ENCODE measurements at regions not wholly inside any gene's neighbourhood (a gene's known extent, or its start where the extent isn't known, plus 50 kb on each side); places are given as distances from the start of the nearest gene placed in this dataset.

DNA sequence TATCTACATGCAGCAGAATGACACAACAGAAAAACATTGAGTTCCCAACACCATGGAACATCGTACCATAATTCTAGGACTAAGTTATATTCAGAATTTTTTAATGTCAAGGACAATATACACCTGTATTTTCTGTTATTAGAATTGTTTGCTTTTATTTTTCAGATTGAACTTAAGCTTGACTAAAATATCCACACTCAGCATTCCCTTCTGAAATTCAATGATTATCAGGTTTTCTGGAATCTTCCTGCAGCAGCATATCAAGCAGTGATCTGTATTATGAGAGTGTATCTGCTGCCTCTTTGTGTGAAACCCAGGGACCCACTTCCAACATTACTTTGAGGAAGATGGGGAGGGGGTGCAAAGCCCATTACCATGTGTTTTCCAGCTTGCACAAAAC, 578.6 kb upstream of the JAG1 start:
- TF ChIP-seq, protein P1, sequence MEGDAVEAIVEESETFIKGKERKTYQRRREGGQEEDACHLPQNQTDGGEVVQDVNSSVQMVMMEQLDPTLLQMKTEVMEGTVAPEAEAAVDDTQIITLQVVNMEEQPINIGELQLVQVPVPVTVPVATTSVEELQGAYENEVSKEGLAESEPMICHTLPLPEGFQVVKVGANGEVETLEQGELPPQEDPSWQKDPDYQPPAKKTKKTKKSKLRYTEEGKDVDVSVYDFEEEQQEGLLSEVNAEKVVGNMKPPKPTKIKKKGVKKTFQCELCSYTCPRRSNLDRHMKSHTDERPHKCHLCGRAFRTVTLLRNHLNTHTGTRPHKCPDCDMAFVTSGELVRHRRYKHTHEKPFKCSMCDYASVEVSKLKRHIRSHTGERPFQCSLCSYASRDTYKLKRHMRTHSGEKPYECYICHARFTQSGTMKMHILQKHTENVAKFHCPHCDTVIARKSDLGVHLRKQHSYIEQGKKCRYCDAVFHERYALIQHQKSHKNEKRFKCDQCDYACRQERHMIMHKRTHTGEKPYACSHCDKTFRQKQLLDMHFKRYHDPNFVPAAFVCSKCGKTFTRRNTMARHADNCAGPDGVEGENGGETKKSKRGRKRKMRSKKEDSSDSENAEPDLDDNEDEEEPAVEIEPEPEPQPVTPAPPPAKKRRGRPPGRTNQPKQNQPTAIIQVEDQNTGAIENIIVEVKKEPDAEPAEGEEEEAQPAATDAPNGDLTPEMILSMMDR (conservative IDR thresholded peaks at IDR 0.05 in 1 of 2, IDR thresholded peaks at IDR 0.05 in 1 of 2; ENCODE audit: extremely low read depth in 1 of 2, insufficient read depth in 1 of 2, low read depth in 1 of 2, low read length in 2 of 2), result no peak
- no peak for TF ChIP-seq EZH2 (IDR thresholded peaks at IDR 0.05; ENCODE audit: borderline replicate concordance, low read length)

Data from mammary epithelial cell (primary cell).